ENCODE measurements at regions not wholly inside any gene's neighbourhood (a gene's known extent, or its start where the extent isn't known, plus 50 kb on each side); places are given as distances from the start of the nearest gene placed in this dataset.
"Not testable (repeated sequence)": the region's sequence is repeated elsewhere in the genome, so short reads cannot be mapped to it uniquely, and the experiment has no call there.

GRCh38 chrX:79026742-79027141 is 81.6 kb downstream of the P2RY10 start:
- DNase-seq, result not testable (repeated sequence)

GRCh38 chrX:79035421-79035820 is 90.2 kb downstream of the P2RY10 start:
- no peak for DNase-seq

GRCh38 chrX:79036157-79036880 is 91.1 kb downstream of the P2RY10 start:
- DNase-seq, result no peak

GRCh38 chrX:79065696-79066095 is 78.8 kb upstream of the GPR174 start:
- no peak for DNase-seq

GRCh38 chrX:79078114-79078513 is 66.4 kb upstream of the GPR174 start:
- no peak for DNase-seq

DNA sequence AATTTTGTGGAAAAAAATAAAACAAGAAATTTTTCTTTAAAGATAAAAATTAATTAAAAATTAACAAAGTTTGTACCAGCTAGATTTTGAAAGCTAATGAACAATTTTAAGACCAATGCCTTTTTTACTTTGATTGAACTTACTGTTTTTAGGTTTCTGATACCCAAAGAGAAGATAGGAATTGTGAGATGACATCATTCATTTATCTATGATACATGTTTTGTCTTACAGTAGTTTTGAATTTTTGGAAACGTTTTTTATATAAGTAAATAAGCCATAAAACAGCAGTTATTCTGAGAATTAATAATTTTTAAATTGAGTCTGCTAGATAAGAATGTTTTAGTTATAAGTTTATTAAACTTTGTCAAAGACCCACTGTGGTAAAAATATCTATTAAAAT is 65.0 kb upstream of the GPR174 start:
- DNase-seq, result no peak

- no peak for DNase-seq
Measured at GRCh38 chrX:79080141-79080540, 64.3 kb upstream of the GPR174 start.

- DNase-seq, result peak; percentile 2
Measured at GRCh38 chrX:79081895-79082512, 62.5 kb upstream of the GPR174 start.

DNA sequence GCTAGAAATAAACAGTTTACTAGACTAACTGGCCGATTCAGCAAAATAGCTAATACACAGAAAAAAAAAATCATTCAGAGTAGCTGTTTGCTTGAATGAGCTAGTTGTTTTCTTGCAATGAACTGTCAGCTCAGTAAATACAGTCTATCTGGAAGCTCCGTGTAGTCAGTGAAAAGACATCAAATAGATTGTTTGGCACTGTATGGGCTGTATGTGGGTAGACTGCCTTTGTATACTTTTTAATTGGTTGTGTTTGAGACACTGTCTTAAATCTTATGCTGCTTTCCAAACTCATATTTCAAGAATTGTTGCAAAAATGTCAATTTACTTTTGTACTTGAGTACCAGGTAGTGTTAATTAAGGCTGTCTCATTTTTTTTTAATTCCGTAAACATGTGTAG is 61.6 kb upstream of the GPR174 start:
- DNase-seq, result no peak

GRCh38 chrX:79084923-79085322 is 59.6 kb upstream of the GPR174 start:
- no peak for DNase-seq

DNA sequence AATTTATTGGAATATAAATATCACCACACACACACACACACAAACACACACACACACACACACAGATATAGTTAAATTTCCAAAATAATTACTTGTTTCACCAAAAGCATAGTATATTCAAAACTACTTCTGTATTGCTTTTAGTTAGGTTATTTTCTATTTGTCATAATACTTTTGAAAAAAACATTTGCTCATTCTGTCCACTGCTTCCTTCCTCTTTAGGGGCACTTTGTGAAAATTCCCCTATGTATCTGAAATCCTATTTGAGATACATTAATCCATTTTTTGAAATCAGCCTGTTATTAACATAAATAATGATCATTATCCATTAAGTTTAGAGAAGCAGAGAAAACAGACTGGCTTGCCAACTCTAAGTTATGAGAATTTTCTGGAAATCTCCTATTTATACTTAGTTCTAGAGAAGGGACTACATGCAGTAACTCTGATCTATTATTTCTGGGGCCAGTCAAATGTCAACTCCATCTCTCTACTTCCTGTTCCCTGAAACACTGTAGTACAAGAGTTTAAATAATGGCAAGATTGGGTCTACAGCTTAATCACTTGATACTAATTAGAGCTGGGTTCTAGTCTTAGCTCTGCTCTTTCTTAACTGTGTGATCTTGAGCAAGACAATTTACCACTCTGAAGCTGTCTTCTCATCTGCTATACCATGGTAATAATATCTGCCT is 54.4 kb upstream of the GPR174 start:
- no peak for DNase-seq

- no peak for DNase-seq
Measured at GRCh38 chrX:79094075-79094832, 50.2 kb upstream of the GPR174 start.
